ENCODE measurements at regions not wholly inside any gene's neighbourhood (a gene's known extent, or its start where the extent isn't known, plus 50 kb on each side); places are given as distances from the start of the nearest gene placed in this dataset.
A peak's percentile ranks its signal among the peaks of the same experiment; 100 is the strongest.

- H3K27ac Mint-ChIP-seq: peak overlapping the region; percentile 76
- H3K9me3 Mint-ChIP-seq: no peaks in the 10 kb centered on the region
- no peak for TF ChIP-seq CTCF (conservative IDR thresholded peaks at IDR 0.05)
- H3K4me1 Mint-ChIP-seq (ENCODE audit: unreplicated experiment): peaks cover 65% of the 10 kb centered on the region
- peak overlapping the region; percentile 69 for H3K4me3 Mint-ChIP-seq
- H3K27me3 Mint-ChIP-seq: no peaks in the 10 kb centered on the region
- H3K36me3 Mint-ChIP-seq: no peaks in the 10 kb centered on the region
- DNase-seq (ENCODE audit: extremely low spot score, unreplicated experiment): no peak
These were observed 119.1 kb downstream of the C9orf50 start for GRCh38 chr9:129501771-129502319.

- H3K27me3 Mint-ChIP-seq: no peaks in the 10 kb centered on the region
- TF ChIP-seq CTCF (conservative IDR thresholded peaks at IDR 0.05): peak; percentile 23
- H3K36me3 Mint-ChIP-seq: no peaks in the 10 kb centered on the region
- peak overlapping the region; percentile 83 for H3K27ac Mint-ChIP-seq
- peak overlapping the region; percentile 76 for H3K4me3 Mint-ChIP-seq
- no peak for DNase-seq (ENCODE audit: extremely low spot score, unreplicated experiment)
- peaks cover 66% of the 10 kb centered on the region for H3K4me1 Mint-ChIP-seq (ENCODE audit: unreplicated experiment)
- H3K9me3 Mint-ChIP-seq: no peaks in the 10 kb centered on the region
These were observed 119.8 kb downstream of the C9orf50 start for GRCh38 chr9:129500863-129501770.

- Mint-ChIP-seq H3K4me3 (peak overlapping the region; percentile 76), H3K27me3 (no peaks in the 10 kb centered on the region), H3K36me3 (no peaks in the 10 kb centered on the region), H3K9me3 (no peaks in the 10 kb centered on the region), H3K27ac (peak overlapping the region; percentile 83), H3K4me1 (ENCODE audit: unreplicated experiment) (peaks cover 69% of the 10 kb centered on the region)
- DNase-seq (ENCODE audit: extremely low spot score, unreplicated experiment): no peak
- TF ChIP-seq CTCF (conservative IDR thresholded peaks at IDR 0.05): no peak
These were observed 120.6 kb downstream of the C9orf50 start for GRCh38 chr9:129500161-129500862.

GRCh38 chr9:129498451-129499384, 122.2 kb downstream of the C9orf50 start:
- Mint-ChIP-seq H3K27me3 (no peaks in the 10 kb centered on the region), H3K4me3 (peak overlapping the region; percentile 21), H3K4me1 (ENCODE audit: unreplicated experiment) (peaks cover 65% of the 10 kb centered on the region), H3K27ac (peak overlapping the region; percentile 22), H3K9me3 (no peaks in the 10 kb centered on the region), H3K36me3 (no peaks in the 10 kb centered on the region)
- no peak for TF ChIP-seq CTCF (conservative IDR thresholded peaks at IDR 0.05)
- DNase-seq (ENCODE audit: extremely low spot score, unreplicated experiment): no peak
